GM21529 (cell line): ENCODE measurements at regions not wholly inside any gene's neighbourhood (a gene's known extent, or its start where the extent isn't known, plus 50 kb on each side); places are given as distances from the start of the nearest gene placed in this dataset.
"Not testable (repeated sequence)": the region's sequence is repeated elsewhere in the genome, so short reads cannot be mapped to it uniquely, and the experiment has no call there.

Experiments
- ATAC-seq: cut with Tn5 transposase; IDR thresholded peaks from one replicate; pipeline ENCODE4 v1.9.1; 2021; ENCODE audit not compliant: unreplicated experiment

- ATAC-seq: no peak
Measured at GRCh38 chr10:81403451-81403850, 471.5 kb upstream of the NRG3 start.

DNA sequence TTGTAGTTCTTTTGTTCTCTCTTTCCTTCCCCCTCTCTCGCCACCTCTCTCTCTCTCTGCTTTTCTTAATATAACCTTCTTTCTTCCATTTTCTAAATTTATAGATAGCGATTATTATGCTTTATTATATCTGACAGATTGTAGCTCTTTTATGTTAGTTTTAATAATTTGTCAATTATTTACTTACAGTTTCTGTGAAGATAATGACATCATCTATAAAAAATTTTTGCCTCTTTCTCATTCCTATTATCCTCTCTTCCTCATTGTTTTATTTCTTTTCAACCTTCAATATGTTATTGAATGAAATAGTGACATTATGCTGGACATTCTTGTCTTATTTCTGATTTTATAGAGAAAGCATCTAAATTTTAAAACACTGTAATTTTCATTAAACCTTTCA lies 469.6 kb upstream of the NRG3 start:
- ATAC-seq: no peak

GRCh38 chr10:81414038-81414437 lies 461.0 kb upstream of the NRG3 start:
- no peak for ATAC-seq

- ATAC-seq: no peak
Measured at GRCh38 chr10:81426722-81427121, 448.3 kb upstream of the NRG3 start.

DNA sequence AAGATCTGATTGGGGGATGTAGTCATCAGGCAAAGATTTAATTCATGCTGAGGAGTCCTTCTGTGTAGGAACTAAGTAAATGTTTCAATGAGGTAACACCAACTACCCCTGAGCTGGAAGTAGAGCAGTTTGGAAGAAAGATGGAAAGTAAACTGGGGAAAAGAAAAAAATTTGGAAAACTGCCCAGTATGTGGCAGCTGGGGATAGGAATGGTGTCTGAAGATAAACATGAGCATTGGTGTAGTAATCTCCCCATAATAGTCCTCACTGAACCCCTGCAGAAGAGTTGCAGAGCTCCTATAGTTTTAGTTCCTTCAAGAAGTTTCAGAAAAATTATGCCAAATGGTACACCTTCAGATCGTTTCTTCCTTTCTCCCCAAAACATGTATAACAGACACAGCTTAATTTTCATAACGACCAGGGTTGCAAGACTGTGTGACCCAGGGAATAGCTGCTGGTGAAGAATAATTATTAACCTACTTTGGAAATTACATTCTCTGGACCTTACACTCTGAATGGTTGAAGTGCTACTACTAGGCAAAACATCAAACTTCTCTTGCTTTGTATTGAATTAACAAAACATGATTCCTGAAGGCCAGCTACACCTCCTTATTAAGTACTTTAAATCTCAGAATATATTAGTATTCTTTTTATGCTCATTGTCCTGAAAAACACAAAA lies 446.4 kb upstream of the NRG3 start:
- ATAC-seq: no peak

DNA sequence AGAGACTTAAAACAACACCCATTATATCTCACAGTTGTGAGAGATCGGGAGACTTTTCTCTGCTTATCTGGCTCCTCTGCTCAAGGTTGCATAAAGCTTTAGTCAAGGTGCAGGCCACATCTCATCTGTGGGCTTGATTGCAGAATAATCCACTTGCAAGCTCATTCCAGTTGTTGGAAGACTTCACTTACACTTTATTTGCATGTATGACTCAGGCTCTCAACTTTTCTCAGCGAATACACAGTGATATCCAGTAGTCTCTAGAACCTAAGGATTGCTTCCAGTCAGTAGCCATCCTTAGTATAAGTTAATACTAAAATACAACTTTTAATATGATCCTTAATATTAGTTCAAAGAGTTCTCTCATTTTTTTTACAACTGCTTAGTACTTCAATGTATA lies 435.5 kb upstream of the NRG3 start:
- ATAC-seq: no peak

GRCh38 chr10:81441624-81442023 lies 433.4 kb upstream of the NRG3 start:
- ATAC-seq: not testable (repeated sequence)

DNA sequence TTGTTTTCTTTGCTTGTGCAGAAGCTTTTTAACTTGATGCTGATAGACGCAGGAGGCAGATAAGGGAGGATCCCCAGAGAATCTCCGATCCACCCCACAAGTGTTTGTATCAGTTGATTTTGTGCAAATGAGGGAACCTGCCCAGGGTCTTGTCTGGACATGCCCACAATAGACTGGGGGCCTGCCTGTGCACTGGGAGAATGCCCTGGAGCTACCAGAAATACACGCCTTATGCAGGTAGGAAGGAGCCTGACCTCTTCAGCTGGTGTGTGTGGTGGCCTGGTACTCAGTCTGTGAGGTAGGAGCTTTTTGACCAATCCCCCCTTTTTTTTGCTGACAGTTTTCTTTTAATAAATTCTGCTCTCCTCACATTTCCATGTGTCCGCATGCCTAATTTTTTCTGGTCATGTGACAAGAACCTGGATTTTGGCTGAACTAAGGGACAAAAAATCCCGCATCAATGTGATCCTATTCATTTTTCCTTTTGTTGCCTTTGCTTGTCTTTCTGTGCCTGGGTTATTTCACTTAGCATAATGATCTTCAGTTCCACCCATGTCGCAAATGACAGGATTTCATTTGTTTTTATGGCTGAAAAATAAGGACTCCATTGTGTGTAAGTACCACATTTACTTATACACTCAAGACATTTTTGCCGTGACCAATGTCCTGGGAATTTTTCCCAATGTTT lies 430.6 kb upstream of the NRG3 start:
- no peak for ATAC-seq

- no peak for ATAC-seq
Measured at GRCh38 chr10:81450651-81451050, 424.3 kb upstream of the NRG3 start.

DNA sequence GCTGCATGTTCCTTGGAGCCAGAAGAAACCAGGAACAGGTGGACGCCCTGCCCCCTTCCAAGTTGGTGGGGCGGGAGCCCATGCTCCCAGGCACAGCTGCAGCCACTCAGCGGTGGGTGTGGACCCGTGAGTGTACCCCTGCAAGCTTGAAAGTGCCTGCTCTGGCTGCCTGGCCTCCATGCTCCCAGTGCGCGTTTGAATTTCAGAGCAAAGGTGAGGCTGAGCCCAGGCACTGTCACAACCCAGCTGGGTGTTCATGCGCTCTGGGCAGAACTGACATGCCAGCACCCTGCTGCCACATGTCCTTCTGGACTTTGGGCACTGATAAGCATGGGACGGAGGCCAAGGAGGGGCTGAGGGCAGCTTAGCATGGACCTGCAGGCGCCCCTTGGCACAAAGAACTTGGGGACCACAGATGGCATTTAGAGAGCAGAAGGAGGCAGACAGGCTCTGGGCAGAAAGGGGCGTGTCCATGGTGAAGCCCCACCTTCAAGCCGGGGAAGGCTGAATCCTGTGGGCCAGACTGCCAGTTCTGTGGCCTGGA lies 402.0 kb upstream of the NRG3 start:
- no peak for ATAC-seq

DNA sequence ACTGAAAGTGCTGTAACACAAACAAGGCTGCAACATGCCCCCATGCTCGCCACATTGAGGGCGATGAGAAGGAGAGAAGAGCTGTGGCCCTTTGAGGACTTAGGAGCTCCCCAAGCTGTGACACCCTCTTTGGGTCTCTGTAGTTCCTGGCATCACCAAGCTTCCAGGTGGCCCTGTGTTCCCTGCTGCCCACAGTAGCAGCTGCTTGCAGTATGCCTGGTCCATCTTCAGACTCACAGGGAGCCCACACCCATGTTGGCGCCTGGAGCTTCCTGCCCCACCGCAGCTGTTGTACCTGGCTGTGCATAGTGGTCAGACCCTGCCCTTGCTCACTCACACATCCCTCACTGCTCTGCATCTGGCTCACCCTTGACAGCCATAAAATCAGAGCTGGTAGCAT lies 401.2 kb upstream of the NRG3 start:
- ATAC-seq: no peak

DNA sequence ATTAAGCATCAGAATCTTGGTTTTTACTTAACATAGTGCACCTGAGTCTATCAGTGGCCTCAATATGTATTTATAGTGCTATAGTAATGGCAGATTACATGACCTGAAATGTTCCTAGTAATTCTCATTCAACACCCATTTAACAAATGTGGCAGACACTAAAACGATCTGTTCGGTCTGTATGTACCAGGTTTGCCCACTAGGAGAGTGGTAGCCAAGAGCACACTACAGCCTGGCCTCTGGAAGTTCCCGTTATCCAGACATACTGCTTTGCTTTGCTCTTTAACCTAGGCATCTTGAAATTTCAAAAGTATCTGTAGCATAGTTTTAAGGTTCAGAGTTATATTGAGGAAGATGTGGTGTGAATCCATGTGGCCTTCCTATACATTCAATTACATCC lies 395.7 kb upstream of the NRG3 start:
- no peak for ATAC-seq

DNA sequence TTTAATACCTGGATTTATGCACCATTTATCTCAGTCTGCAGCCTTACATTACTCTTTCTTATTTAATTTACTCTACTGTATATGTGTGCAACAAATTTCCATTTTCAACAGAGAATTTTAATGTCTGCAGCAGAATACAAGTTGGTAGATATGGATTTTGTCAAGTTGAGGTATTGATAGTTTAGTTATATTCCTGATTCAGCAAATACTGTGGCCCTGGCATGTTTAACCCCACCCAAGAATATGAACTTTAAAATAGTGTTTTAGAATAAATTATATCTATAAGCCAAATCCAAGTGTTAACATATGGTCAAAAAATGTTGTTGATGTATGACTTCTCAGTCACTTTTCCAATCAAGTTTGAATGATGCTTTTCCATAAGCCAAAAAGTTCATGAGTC lies 378.4 kb upstream of the NRG3 start:
- no peak for ATAC-seq

DNA sequence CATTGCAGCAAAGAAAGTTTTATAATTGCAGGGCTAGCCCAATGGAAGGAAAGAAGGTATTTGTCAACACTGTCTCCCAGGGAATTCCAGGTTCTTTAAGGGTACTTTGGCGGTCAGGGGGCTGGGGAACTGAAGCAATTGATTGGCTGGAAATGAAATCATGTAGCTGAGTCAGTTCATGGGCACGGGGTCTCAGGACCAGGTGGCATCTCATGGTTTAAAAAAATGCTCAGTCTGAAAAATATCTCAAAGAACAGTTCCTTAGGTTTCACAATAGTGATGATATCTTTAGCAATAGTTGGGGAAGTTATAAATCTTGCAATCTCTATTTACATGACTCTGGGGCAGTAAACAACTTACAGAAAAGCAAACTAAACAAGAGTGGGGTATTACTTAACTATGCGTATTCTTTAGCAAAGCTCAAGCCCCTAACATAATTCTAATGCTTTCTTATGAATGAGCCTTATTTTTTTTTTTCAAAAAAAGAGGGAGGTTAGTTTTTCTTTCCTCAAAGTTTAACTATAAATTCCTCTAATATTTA lies 376.9 kb upstream of the NRG3 start:
- no peak for ATAC-seq

DNA sequence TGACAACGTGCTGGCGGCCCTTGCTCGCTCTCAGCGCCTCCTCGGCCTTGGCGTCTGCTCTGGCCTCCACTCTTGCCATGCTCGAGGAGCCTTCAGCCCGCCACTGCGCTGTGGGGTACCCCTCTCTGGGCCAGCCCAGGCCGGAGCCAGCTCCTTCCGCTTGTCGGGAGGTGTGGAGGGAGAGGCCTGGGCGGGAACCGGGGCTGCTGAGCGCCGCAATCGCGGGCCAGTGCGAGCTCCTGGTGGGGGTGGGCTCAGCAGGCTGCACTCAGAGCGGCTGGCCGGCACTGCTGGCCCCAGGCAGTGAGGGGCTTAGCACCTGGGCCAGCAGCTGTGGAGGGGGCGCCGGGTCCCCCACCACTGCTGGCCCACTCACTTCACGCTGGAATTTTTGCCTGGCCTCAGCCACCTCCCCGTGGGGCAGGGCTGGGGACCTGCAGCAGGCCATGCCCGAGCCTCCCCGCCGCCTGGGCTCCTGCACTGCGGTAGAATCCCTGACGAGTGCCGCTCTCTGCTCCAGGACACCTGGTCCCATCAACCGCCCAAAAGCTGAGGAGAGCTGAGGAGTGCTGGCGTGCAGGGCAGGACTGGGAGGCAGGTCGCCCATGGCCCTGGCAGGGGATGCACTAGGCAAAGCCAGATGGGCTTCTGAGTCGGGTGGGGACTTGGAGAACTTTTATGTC lies 372.2 kb upstream of the NRG3 start:
- ATAC-seq: no peak

DNA sequence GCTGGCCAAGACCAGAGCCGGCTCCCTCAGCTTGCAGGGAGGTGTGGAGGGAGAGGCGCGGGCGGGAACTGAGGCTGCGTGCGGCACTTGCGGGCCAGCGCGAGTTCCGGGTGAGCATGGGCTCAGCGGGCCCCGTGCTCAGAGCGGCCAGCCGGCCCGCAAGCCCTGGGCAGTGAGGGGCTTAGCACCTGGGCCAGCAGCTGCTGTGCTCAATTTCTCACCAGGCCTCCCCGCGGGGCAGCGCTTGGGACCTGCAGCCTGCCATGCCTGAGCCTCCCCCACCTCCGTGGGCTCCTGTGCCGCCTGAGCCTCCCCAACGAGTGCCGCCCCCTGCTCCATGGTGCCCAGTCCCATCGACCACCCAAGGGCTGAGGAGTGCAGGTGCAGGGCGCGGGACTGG lies 369.2 kb upstream of the NRG3 start:
- not testable (repeated sequence) for ATAC-seq

DNA sequence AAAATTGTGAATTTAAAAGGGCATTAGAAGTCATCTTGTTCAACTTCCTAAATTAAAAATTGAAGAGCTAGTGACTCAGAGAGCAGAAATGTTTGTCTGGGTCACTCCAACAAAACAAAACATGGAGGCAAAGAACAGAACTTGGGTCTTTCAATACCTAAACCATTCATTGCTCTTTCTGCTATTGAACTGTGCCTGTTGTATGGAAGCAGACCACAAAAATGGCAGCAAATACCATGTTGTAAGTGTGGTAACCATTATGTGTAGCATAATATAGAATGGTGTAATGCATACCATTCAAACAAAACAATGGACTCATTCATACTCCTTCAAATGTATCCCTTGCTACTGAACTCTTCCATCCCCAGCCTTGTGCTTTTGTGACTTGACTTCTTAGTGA lies 360.2 kb upstream of the NRG3 start:
- ATAC-seq: no peak

DNA sequence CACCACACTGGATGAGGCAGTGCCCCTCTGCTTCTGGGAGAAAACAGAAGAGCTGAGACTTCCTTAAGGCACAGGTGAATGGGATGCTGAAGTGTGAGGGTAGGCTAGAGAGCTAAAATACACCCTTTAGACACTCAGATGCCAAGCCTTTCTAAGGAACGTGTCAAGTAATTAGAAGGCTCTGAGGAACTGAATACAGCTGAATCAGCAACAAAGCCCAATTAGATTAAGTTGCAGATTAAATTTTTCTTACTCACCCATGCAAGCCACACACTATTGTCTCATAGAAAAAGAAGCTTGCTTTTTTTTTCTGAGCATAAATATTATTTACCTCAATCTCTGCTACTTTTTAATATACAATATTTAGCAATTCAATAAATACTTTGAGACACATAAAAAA lies 354.3 kb upstream of the NRG3 start:
- ATAC-seq: no peak

DNA sequence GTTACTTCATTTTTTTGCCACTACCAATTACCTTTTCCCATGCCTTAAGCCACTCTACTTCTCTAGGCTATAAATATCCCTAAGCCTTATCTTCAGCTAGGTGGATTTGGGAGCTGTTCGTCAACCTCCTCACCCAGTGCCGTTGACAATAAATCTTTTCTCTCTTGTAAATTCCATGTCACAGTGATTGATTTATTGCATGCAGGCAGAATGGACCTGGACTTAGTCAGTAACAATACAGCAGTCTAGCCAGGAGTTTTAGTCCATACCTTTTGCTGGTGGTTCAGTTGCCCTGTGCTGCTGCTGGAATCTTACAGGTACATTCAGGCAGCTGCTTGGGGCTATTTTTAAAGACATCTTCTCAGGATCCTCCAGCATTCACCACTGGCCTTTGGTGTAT lies 350.5 kb upstream of the NRG3 start:
- no peak for ATAC-seq

DNA sequence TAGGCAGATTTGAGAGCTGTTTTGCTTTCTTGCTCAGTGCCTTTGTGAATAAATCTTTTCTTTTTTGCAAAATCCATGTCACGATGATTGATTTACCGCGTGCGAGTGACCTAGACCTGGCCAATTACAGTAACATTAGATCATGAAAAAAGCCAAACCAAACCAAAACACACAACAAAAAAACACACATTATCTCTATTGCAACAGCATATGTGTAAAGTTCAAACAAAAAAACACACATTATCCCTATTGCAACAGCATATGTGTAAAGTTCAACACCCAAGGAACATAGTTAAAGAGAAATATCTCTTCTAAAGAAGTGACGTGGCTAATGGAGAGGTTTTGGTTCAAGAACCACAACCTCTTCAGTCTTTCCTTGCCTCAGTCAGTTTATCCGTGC lies 342.6 kb upstream of the NRG3 start:
- ATAC-seq: no peak

DNA sequence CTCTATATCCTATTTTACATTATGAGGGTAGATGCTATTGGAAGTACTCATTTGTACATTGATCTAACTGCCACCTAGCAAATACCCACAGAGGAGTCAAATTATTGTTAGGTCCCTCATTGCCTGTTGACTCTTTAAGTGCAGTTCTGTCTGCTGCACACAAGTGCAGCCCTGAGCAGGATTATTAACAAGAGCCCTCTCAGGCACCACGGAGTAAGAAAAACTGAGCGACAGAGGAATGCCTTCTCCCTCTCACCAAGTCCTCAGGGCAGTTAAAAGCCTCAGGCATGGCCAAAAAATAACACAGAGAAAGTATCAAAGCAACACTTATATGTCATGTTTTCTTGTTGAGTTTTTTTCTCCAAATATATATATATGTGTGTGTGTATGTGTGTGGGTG lies 340.0 kb upstream of the NRG3 start:
- ATAC-seq: no peak

DNA sequence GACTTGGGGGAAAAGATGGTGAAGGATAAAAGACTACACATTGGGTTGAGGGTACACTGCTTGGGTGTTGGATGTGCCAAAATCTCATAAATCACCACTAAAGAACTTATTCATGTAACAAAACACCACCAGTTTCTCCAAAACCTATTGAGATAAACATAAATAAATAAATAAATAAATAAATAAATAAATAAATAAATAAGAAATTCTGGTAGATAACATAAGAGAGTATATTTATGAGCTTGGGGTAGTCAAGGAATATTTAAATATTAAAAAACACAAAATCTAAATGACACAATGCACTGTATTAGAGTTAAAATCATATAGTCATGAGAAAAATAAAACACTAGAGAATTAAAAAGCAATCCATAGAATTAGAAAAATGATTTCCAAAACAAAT lies 333.5 kb upstream of the NRG3 start:
- ATAC-seq: no peak
